Kidney epithelial cell (primary cell): ENCODE measurements at regions not wholly inside any gene's neighbourhood (a gene's known extent, or its start where the extent isn't known, plus 50 kb on each side); places are given as distances from the start of the nearest gene placed in this dataset.

Experiments
- DNase-seq: peaks from one replicate; pipeline ENCODE4 v3.0.0-alpha.2; 2010; ENCODE audit warnings: low read depth
- H3K27me3 ChIP-seq: 2 replicates; pipeline ENCODE4 v1.6.0; 2011; ENCODE audit warnings: low read length; ENCODE audit not compliant: control insufficient read depth, insufficient read depth
- H3K36me3 ChIP-seq: 2 replicates; pipeline ENCODE4 v1.5.1; 2011; ENCODE audit warnings: low read length; ENCODE audit not compliant: control insufficient read depth, insufficient read depth
- H3K4me3 ChIP-seq: 2 replicates; pipeline ENCODE4 v1.5.1; 2011; ENCODE audit warnings: low read depth, mild to moderate bottlenecking, control low read depth, low read length
- CTCF ChIP-seq: IDR thresholded peaks from 2 replicates; pipeline ENCODE4 v1.5.1; 2011; ENCODE audit warnings: mild to moderate bottlenecking, moderate library complexity, low read length, control low read depth, inconsistent platforms; ENCODE audit not compliant: insufficient read depth, poor library complexity, severe bottlenecking

- no peak for DNase-seq
- no peaks in the 10 kb centered on the region for H3K36me3 ChIP-seq
- no peaks in the 10 kb centered on the region for H3K27me3 ChIP-seq
- TF ChIP-seq CTCF = no peak
- no peak overlapping the region for H3K4me3 ChIP-seq
These were observed 208.5 kb upstream of the TNC start for GRCh38 chr9:115326461-115326860.

GRCh38 chr9:115327436-115328122 is 209.6 kb upstream of the TNC start:
- Histone ChIP-seq H3K4me3 (no peak overlapping the region), H3K36me3 (no peaks in the 10 kb centered on the region), H3K27me3 (no peaks in the 10 kb centered on the region)
- DNase-seq = no peak
- TF ChIP-seq CTCF = no peak

- no peak overlapping the region for H3K4me3 ChIP-seq
- H3K27me3 ChIP-seq = no peaks in the 10 kb centered on the region
- TF ChIP-seq CTCF = no peak
- DNase-seq = no peak
- no peaks in the 10 kb centered on the region for H3K36me3 ChIP-seq
These were observed 210.3 kb upstream of the TNC start for GRCh38 chr9:115328228-115328627.

GRCh38 chr9:115328677-115329076 is 210.7 kb upstream of the TNC start:
- TF ChIP-seq CTCF = no peak
- Histone ChIP-seq H3K27me3 (no peaks in the 10 kb centered on the region), H3K36me3 (no peaks in the 10 kb centered on the region), H3K4me3 (no peak overlapping the region)
- DNase-seq = no peak

GRCh38 chr9:115333277-115334070 is 215.5 kb upstream of the TNC start:
- H3K27me3 ChIP-seq = no peaks in the 10 kb centered on the region
- DNase-seq = no peak
- no peak for TF ChIP-seq CTCF
- H3K36me3 ChIP-seq = no peaks in the 10 kb centered on the region
- no peak overlapping the region for H3K4me3 ChIP-seq
